RWPE1 (cell line): ENCODE measurements at regions not wholly inside any gene's neighbourhood (a gene's known extent, or its start where the extent isn't known, plus 50 kb on each side); places are given as distances from the start of the nearest gene placed in this dataset.
A peak's percentile ranks its signal among the peaks of the same experiment; 100 is the strongest.

ENCODE experiments used
- CTCF ChIA-PET: fragments of 350-600 bp; sonication (Branson Sonifier 250); formaldehyde crosslinking; extraction: SDS; loops from one replicate; lab custom pipeline; 2021; lab: Yijun Ruan, JAX
- POLR2A ChIA-PET: fragments of 400-600 bp; formaldehyde crosslinking; extraction: SDS; loops from one replicate; lab custom pipeline; 2020; ENCODE audit warnings: antibody characterized with exemption; ENCODE audit not compliant: low non-redundant PET; lab: Yijun Ruan, JAX
- DNase-seq: peaks from one replicate; pipeline ENCODE4 v3.0.0; 2012; ENCODE audit warnings: low spot score
- H3K27ac ChIP-seq: fragments of 450-650 bp; 2 replicates; pipeline ENCODE4 v1.5.1; 2017
- CTCF ChIP-seq: fragments of 450-650 bp; conservative IDR thresholded peaks from 2 replicates; pipeline ENCODE4 v1.5.1; 2017; ENCODE audit warnings: low read depth, mild to moderate bottlenecking

GRCh38 chr10:28384557-28384956 lies 81.7 kb upstream of the MPP7 start:
- ChIA-PET POLR2A (no interaction called here), CTCF (interaction anchor here (0.6 to 1.0 kb wide), 2 partner anchors 9 to 50 kb away, joined by 3 to 5 read pairs; no protein-coding TSS in a partner anchor)
- TF ChIP-seq CTCF: no peak
- no peak for DNase-seq
- H3K27ac ChIP-seq: no peak overlapping the region

GRCh38 chr10:28385748-28386502 lies 83.1 kb upstream of the MPP7 start:
- no peak for DNase-seq
- CTCF ChIA-PET: interaction anchor here (0.6 kb wide), 1 partner anchor 670 kb away, joined by 3 read pairs; no protein-coding TSS in a partner anchor
- TF ChIP-seq CTCF: no peak
- no peak overlapping the region for H3K27ac ChIP-seq
- POLR2A ChIA-PET: no interaction called here

- POLR2A ChIA-PET: no interaction called here
Measured at GRCh38 chr10:28386503-28386868, 83.6 kb upstream of the MPP7 start.

GRCh38 chr10:28387140-28387539 lies 84.3 kb upstream of the MPP7 start:
- ChIA-PET POLR2A (no interaction called here), CTCF (interaction anchor here (0.6 to 0.7 kb wide), 2 partner anchors 42 to 84 kb away, joined by 3 to 4 read pairs; no protein-coding TSS in a partner anchor)
- no peak for TF ChIP-seq CTCF
- H3K27ac ChIP-seq: peak overlapping the region; percentile 94
- no peak for DNase-seq

More at GRCh38 chr10:28386503-28386868, 83.6 kb upstream of the MPP7 start:
- H3K27ac ChIP-seq: no peak overlapping the region
- CTCF ChIA-PET: interaction anchor here (0.6 kb wide), 1 partner anchor 670 kb away, joined by 3 read pairs; no protein-coding TSS in a partner anchor
- TF ChIP-seq CTCF: no peak
- DNase-seq: no peak

GRCh38 chr10:28391283-28391682 lies 88.4 kb upstream of the MPP7 start:
- ChIA-PET POLR2A (no interaction called here), CTCF (interaction anchor here (1.2 kb wide), 1 partner anchor 137 kb away, joined by 4 read pairs; no protein-coding TSS in a partner anchor)
- TF ChIP-seq CTCF: no peak
- H3K27ac ChIP-seq: no peak overlapping the region
- no peak for DNase-seq

- H3K27ac ChIP-seq: no peak overlapping the region
- CTCF ChIA-PET: interaction anchor here (0.5 to 1.4 kb wide), 17 partner anchors 10 to 1612 kb away, joined by 3 to 6 read pairs (median 4); no protein-coding TSS in a partner anchor
- peak; percentile 62 for DNase-seq
- TF ChIP-seq CTCF: peak; percentile 91
- POLR2A ChIA-PET: no interaction called here
Measured at GRCh38 chr10:28393956-28394568, 91.2 kb upstream of the MPP7 start.
